ENCODE measurements at regions not wholly inside any gene's neighbourhood (a gene's known extent, or its start where the extent isn't known, plus 50 kb on each side); places are given as distances from the start of the nearest gene placed in this dataset.
"Not testable (repeated sequence)": the region's sequence is repeated elsewhere in the genome, so short reads cannot be mapped to it uniquely, and the experiment has no call there.

- no peak for FAIRE-seq
These were observed 1443.9 kb downstream of the SUCLG1 start for GRCh38 chr2:83015035-83015715.

- FAIRE-seq: no peak
These were observed 1444.6 kb downstream of the SUCLG1 start for GRCh38 chr2:83014462-83014861.

GRCh38 chr2:83006961-83007360, 1452.1 kb downstream of the SUCLG1 start:
- FAIRE-seq: no peak

- no peak for FAIRE-seq
These were observed 1455.5 kb downstream of the SUCLG1 start for GRCh38 chr2:83003555-83003954.

- FAIRE-seq: no peak
These were observed 1456.4 kb downstream of the SUCLG1 start for GRCh38 chr2:83002706-83003105.

GRCh38 chr2:82998781-82999180, 1460.3 kb downstream of the SUCLG1 start:
- FAIRE-seq: no peak

- FAIRE-seq: no peak
These were observed 1462.9 kb downstream of the SUCLG1 start for GRCh38 chr2:82996217-82996616.

- no peak for FAIRE-seq
These were observed 1464.9 kb downstream of the SUCLG1 start for GRCh38 chr2:82994151-82994550.

- FAIRE-seq: no peak
These were observed 1465.5 kb downstream of the SUCLG1 start for GRCh38 chr2:82993609-82994008.

GRCh38 chr2:82992968-82993367, 1466.1 kb downstream of the SUCLG1 start:
- FAIRE-seq: no peak

GRCh38 chr2:82987706-82988105, 1471.4 kb downstream of the SUCLG1 start:
- FAIRE-seq: not testable (repeated sequence)

GRCh38 chr2:82986899-82987298, 1472.2 kb downstream of the SUCLG1 start:
- FAIRE-seq: no peak

GRCh38 chr2:82985572-82986197, 1473.4 kb downstream of the SUCLG1 start:
- FAIRE-seq: no peak

GRCh38 chr2:82968358-82968757, 1490.7 kb downstream of the SUCLG1 start:
- FAIRE-seq: no peak

GRCh38 chr2:82964341-82964740, 1494.7 kb downstream of the SUCLG1 start:
- FAIRE-seq: no peak

GRCh38 chr2:82959727-82960126, 1499.4 kb downstream of the SUCLG1 start:
- no peak for FAIRE-seq

GRCh38 chr2:82954868-82955267, 1504.2 kb downstream of the SUCLG1 start:
- no peak for FAIRE-seq

- FAIRE-seq: no peak
These were observed 1519.9 kb downstream of the SUCLG1 start for GRCh38 chr2:82939211-82939610.

GRCh38 chr2:82938321-82938845, 1520.7 kb downstream of the SUCLG1 start:
- FAIRE-seq: not testable (repeated sequence)

- no peak for FAIRE-seq
These were observed 1545.5 kb downstream of the SUCLG1 start for GRCh38 chr2:82913566-82913965.

- no peak for FAIRE-seq
These were observed 1563.0 kb downstream of the SUCLG1 start for GRCh38 chr2:82896117-82896516.

- no peak for FAIRE-seq
These were observed 1565.9 kb downstream of the SUCLG1 start for GRCh38 chr2:82893190-82893589.

- FAIRE-seq: no peak
These were observed 1579.3 kb downstream of the SUCLG1 start for GRCh38 chr2:82879803-82880202.

GRCh38 chr2:82875858-82876257, 1583.2 kb downstream of the SUCLG1 start:
- FAIRE-seq: no peak

Measured in colon (tissue), 2 donors.